PC-9 (cell line): ENCODE measurements at regions not wholly inside any gene's neighbourhood (a gene's known extent, or its start where the extent isn't known, plus 50 kb on each side); places are given as distances from the start of the nearest gene placed in this dataset.

Source experiments
- BruUV-seq: library from RNA; stranded (reverse); fragments of 400-500 nt; replicated peaks from 2 replicates; lab custom pipeline; 2021; lab: Mats Ljungman, UMichigan
- CTCF ChIA-PET: fragments of 300-600 bp; sonication (Branson Sonifier 250); formaldehyde crosslinking; loops from one replicate; lab custom pipeline; 2022; ENCODE audit warnings: antibody characterized with exemption; lab: Charles Lee
- POLR2A ChIA-PET: fragments of 300-600 bp; sonication (Branson Sonifier 250); formaldehyde crosslinking; loops from one replicate; lab custom pipeline; 2022; ENCODE audit warnings: antibody characterized with exemption; ENCODE audit not compliant: unreplicated experiment; lab: Charles Lee
- DNase-seq, 2 experiments: peaks; one replicate each; pipeline versions ENCODE4 v3.0.0 to v3.0.0-alpha.2; 2015 to 2022; ENCODE audit warnings: mixed read lengths in 1 of 2
- H2AFZ ChIP-seq: fragments of 200-600 bp; sonication (generic); 2 replicates; pipeline ENCODE4 v1.8.1; 2017; ENCODE audit warnings: antibody characterized with exemption
- H3F3A ChIP-seq: fragments of 200-600 bp; sonication (generic); 2 replicates; pipeline ENCODE4 v1.8.1; 2017; ENCODE audit warnings: antibody characterized with exemption, mild to moderate bottlenecking, low read depth; ENCODE audit not compliant: insufficient read depth
- H3K27ac ChIP-seq: fragments of 200-600 bp; sonication (generic); 2 replicates; pipeline ENCODE4 v1.6.1; 2016; ENCODE audit warnings: mixed run types
- H3K27me3 ChIP-seq: fragments of 200-600 bp; sonication (generic); 2 replicates; pipeline ENCODE4 v1.6.1; 2016; ENCODE audit warnings: low read depth, mixed run types; ENCODE audit not compliant: insufficient read depth
- H3K36me3 ChIP-seq: fragments of 200-600 bp; sonication (generic); 2 replicates; pipeline ENCODE4 v1.6.1; 2016; ENCODE audit warnings: low read depth, mixed run types
- H3K4me1 ChIP-seq: fragments of 200-600 bp; sonication (generic); replicated peaks from 2 replicates; pipeline ENCODE4 v1.6.1; 2016; ENCODE audit warnings: mixed run types; ENCODE audit not compliant: insufficient read depth
- H3K4me2 ChIP-seq: fragments of 200-600 bp; sonication (generic); 2 replicates; pipeline ENCODE4 v1.6.1; 2017; ENCODE audit warnings: mixed run types
- H3K4me3 ChIP-seq: fragments of 200-600 bp; sonication (generic); 2 replicates; pipeline ENCODE4 v1.6.1; 2016; ENCODE audit warnings: mixed run types
- H3K79me2 ChIP-seq: fragments of 200-600 bp; sonication (generic); 2 replicates; pipeline ENCODE4 v1.6.1; 2017; ENCODE audit warnings: low read depth, mixed run types
- H3K9me2 ChIP-seq: fragments of 200-600 bp; sonication (generic); 2 replicates; pipeline ENCODE4 v1.8.1; 2017; ENCODE audit warnings: mild to moderate bottlenecking; ENCODE audit not compliant: insufficient read depth
- H3K9me3 ChIP-seq: fragments of 200-600 bp; sonication (generic); 2 replicates; pipeline ENCODE4 v1.8.1; 2016; ENCODE audit warnings: low read depth; ENCODE audit not compliant: insufficient read depth
- H4K20me1 ChIP-seq: fragments of 200-600 bp; sonication (generic); 2 replicates; pipeline ENCODE4 v1.8.1; 2017; ENCODE audit not compliant: insufficient read depth
- EZH2 ChIP-seq: fragments of 200-600 bp; sonication (generic); IDR thresholded peaks from 2 replicates; pipeline ENCODE4 v1.8.0; 2017; ENCODE audit warnings: antibody characterized with exemption, low read depth
- intact Hi-C: fragments of 100-400 bp; cut with micrococcal nuclease; formaldehyde crosslinking; loops from one replicate; pipeline ENCODE4 v1.10.0; 2022; ENCODE audit not compliant: unreplicated experiment
- TF ChIP-seq, protein P1 (sequence below): fragments of 200-600 bp; sonication (generic); conservative IDR thresholded peaks from 2 replicates; pipeline ENCODE4 v1.6.1; 2017; ENCODE audit warnings: mixed run types, antibody characterized with exemption, mild to moderate bottlenecking, moderate library complexity

DNA sequence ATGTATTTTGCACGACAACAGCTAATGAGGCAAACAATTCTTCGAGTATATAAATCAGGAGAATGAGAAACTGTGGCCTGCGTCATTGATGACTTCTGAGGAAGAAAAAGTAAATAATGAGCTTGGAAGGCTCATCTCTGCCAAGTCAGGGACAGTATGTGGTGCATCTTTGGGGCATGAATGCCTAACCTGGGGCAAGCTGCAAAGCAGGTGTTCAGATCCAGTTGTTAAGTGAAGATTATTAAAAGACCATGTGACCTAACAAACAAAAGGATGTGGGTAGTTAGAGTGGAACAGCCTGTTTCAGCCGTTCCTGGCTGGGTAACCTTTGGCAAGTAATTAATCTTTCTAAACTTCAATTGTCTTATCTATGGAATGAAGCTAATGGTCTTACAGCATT lies 93.0 kb downstream of the LYZL2 start:
- Histone ChIP-seq H3K9me3 (no peaks in the 10 kb centered on the region), H3K79me2 (no peaks in the 10 kb centered on the region), H3K9me2 (no peaks in the 10 kb centered on the region), H3K36me3 (no peaks in the 10 kb centered on the region), H3K4me2 (no peak overlapping the region), H2AFZ (no peak overlapping the region), H4K20me1 (no peaks in the 10 kb centered on the region), H3K27me3 (no peaks in the 10 kb centered on the region), H3K27ac (no peak overlapping the region), H3F3A (peaks cover 13% of the 10 kb centered on the region), H3K4me1 (no peaks in the 10 kb centered on the region), H3K4me3 (no peak overlapping the region)
- no TSS peak for BruUV-seq
- ChIA-PET POLR2A (interaction anchor here (0.7 kb wide), 1 partner anchor 38 kb away, joined by 3 read pairs; no protein-coding TSS in a partner anchor), CTCF (interaction anchor here (1.5 kb wide), 1 partner anchor 123 kb away, joined by 4 read pairs; no protein-coding TSS in a partner anchor)
- TF ChIP-seq, protein P1, sequence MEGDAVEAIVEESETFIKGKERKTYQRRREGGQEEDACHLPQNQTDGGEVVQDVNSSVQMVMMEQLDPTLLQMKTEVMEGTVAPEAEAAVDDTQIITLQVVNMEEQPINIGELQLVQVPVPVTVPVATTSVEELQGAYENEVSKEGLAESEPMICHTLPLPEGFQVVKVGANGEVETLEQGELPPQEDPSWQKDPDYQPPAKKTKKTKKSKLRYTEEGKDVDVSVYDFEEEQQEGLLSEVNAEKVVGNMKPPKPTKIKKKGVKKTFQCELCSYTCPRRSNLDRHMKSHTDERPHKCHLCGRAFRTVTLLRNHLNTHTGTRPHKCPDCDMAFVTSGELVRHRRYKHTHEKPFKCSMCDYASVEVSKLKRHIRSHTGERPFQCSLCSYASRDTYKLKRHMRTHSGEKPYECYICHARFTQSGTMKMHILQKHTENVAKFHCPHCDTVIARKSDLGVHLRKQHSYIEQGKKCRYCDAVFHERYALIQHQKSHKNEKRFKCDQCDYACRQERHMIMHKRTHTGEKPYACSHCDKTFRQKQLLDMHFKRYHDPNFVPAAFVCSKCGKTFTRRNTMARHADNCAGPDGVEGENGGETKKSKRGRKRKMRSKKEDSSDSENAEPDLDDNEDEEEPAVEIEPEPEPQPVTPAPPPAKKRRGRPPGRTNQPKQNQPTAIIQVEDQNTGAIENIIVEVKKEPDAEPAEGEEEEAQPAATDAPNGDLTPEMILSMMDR = no peak
- no peak for TF ChIP-seq EZH2
- no peak for DNase-seq
- intact Hi-C loops = no loop called here

DNA sequence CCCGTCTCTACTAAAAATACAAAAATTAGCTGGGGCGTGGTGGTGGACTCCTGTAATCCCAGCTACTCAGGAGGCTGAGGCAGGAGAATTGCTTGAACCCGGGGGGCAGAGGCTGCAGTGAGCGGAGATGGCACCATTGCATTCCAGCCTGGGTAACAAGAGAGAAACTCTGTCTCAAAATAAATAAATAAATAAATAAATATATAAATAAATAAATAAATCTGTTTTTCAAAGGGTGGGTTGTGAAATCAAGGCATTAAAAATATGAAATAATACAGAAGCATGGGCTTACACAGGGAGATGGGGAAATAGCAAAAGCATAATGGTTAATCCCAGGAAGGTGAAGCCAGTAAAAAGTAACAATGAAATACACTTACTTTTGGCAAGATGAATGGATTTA lies 93.9 kb downstream of the LYZL2 start:
- TF ChIP-seq EZH2 = no peak
- TF ChIP-seq, protein P1 = no peak
- no peak overlapping the region for H3K27ac ChIP-seq
- H3K79me2 ChIP-seq = no peaks in the 10 kb centered on the region
- peaks cover 8% of the 10 kb centered on the region for H3F3A ChIP-seq
- H3K4me2 ChIP-seq = no peak overlapping the region
- ChIA-PET POLR2A (no interaction called here), CTCF (interaction anchor here (0.7 kb wide), 1 partner anchor 143 kb away, joined by 4 read pairs; no protein-coding TSS in a partner anchor)
- no peak for DNase-seq
- no peaks in the 10 kb centered on the region for H3K4me1 ChIP-seq
- no peaks in the 10 kb centered on the region for H3K36me3 ChIP-seq
- BruUV-seq = no TSS peak
- no peak overlapping the region for H3K4me3 ChIP-seq
- H3K9me2 ChIP-seq = no peaks in the 10 kb centered on the region
- intact Hi-C loops = loop anchor here (2.0 kb wide), 1 partner anchor 55 kb away; no protein-coding TSS in a partner anchor
- no peaks in the 10 kb centered on the region for H4K20me1 ChIP-seq
- no peak overlapping the region for H2AFZ ChIP-seq
- H3K9me3 ChIP-seq = no peaks in the 10 kb centered on the region
- H3K27me3 ChIP-seq = no peaks in the 10 kb centered on the region

DNA sequence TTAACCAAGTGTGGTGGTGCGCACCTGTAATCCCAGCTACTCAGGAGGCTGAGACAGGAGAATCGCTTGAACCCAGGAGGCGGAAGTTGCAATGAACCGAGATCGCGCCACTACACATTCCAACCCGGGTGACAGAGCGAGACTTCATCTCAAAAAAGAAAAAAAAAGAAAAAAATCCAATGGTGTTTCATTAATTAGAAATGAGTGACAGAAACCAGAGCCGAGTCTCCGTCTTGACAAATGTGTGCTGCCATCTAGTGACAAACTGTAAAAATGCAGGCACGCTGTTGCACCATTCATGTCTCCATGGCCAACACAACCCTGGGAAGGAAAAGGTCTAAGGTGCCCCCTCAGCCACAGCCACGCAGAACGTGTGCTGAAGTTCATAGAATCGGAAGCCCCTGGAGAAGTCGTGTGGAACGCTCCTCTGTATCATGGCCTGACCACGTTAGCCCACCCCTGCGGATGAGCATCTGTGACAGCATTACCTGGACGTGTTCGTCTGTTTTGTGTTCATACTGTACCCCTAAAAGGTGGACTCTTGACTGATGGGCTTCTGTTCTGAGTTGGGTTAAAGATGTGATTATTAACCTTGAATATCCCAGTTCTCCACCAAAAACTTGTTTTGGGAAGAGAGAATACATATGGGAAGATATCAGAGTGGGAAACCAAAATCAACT lies 94.9 kb downstream of the LYZL2 start:
- Histone ChIP-seq H3K79me2 (no peaks in the 10 kb centered on the region), H3K9me3 (no peaks in the 10 kb centered on the region), H3K4me3 (no peak overlapping the region), H3K27ac (no peak overlapping the region), H3K27me3 (no peaks in the 10 kb centered on the region), H2AFZ (no peak overlapping the region), H3K9me2 (no peaks in the 10 kb centered on the region), H3K4me1 (no peaks in the 10 kb centered on the region), H4K20me1 (no peaks in the 10 kb centered on the region), H3K4me2 (no peak overlapping the region), H3F3A (peaks cover 3% of the 10 kb centered on the region; the same call in 1 of the 2 replicates), H3K36me3 (no peaks in the 10 kb centered on the region)
- DNase-seq = peak; percentile 46 to 60
- ChIA-PET POLR2A (no interaction called here), CTCF (no interaction called here)
- TF ChIP-seq, protein P1 = peak; percentile 87
- TF ChIP-seq EZH2 = no peak
- intact Hi-C loops = loop anchor here (1.0 to 5.0 kb wide), 6 partner anchors 48 to 536 kb away; partner anchors contain the start of gene MAP3K8
- BruUV-seq = no TSS peak
